Stimulated activated CD8-positive, alpha-beta memory T cell treated with anti-CD3 and anti-CD28 coated beads, Interleukin-15, amount 100 ng/mL, for 24 hours (primary cell): ENCODE measurements at regions not wholly inside any gene's neighbourhood (a gene's known extent, or its start where the extent isn't known, plus 50 kb on each side); places are given as distances from the start of the nearest gene placed in this dataset.

ENCODE experiments used
- DNase-seq: peaks from one replicate; pipeline ENCODE4 v3.0.0-alpha.2; 2020; ENCODE audit warnings: low read depth

DNA sequence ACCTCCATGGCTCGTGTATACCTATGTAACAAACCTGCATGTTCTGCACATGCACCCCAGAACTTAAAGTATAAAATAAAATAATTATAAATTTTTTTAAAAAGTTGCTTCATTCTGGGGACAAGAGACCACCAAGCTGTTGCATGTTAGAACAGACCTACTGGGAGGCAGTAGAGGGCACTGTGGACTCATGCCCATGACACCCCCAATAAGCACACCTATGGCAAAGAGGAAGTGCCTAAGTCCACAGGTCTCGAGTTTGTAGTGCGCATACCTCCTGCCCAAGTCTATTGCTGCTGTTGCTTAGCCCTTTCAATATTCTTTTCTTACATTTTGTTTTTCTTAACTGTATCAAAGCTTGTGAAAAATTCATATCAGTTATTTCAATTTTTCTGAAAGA lies 267.9 kb upstream of the THBS1 start:
- no peak for DNase-seq

DNA sequence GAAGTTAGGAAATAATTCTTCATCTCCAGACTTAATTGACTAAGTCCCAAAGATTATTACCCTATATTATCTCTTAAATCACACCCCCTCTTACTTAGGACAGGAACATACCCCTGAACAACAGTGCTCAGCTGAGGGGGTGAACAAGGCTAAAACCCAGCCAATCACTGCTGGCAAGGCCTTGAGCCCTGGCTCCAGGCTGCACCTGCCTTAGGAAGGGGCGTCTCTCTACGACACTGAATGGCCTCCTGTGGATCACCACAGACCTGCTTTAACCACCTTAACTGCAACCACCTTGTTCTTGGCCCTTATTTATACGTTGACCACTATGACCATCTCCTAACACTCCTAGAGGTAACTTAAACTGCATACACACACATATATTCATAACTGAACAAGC lies 267.4 kb upstream of the THBS1 start:
- DNase-seq: no peak

DNA sequence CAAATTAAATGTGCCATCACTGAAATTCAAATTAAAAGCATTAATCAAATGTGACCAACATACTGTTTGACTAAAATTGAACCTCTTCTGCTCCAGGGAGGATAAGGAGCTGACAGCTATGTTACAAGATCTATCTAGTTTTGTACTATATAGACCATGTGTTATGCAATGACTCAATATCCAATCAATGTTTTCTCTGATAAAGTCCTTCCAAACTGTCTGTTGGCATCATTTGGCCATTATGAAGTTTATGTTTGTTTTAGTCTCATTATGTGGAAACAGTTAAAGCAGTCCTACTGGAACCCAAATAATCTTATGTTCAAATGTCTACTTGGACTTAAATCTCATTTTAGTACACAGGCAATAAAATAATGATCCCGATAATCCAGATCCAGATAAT lies 267.0 kb upstream of the THBS1 start:
- DNase-seq: no peak

DNA sequence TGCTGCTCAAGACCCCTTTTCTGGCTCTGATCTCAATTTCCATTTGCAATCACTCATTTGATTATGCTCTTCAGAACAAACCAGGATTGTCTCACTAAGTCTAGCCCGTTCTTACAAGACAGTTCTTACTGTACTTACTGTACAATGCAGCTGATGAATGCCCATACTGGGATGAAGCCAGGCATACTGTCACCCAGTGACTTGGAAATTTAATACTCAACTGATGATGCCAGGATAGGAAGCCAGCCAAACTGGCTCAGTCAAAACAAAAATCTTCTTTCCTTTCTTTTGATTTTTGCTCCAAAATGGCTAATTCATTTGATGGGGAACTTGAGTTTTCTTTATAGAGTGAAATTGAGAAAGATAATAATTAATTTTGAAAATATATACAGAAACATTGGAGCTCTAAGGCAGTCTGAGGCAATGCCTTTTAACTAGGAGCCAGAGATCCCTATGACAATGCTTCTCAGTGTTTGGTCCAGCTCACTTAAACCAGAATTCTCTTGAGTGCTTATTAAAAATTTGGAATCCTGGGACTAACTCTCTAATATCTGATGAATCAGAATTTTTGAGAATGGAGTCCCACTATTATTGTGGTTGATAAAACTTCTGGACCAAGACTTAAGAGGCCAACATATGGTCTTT lies 265.6 kb upstream of the THBS1 start:
- no peak for DNase-seq

DNA sequence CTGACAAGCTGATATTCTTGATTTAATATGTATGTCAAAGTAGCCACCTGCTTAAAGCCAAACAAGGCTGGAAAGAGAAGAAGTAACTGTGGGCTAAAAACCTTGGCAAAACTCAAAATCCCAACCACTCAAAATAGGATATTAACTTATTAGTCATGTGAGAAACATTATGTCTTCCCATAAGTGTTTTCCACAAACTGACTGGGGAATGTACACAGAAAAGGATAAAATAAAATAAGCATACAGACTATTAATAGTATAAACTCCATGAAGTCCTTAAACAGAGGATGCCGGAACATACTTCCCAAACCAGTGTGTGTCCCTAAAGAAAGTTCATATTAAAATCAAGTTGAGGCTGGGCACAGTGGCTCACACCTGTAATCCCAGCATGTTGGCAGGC lies 263.7 kb upstream of the THBS1 start:
- DNase-seq: no peak

DNA sequence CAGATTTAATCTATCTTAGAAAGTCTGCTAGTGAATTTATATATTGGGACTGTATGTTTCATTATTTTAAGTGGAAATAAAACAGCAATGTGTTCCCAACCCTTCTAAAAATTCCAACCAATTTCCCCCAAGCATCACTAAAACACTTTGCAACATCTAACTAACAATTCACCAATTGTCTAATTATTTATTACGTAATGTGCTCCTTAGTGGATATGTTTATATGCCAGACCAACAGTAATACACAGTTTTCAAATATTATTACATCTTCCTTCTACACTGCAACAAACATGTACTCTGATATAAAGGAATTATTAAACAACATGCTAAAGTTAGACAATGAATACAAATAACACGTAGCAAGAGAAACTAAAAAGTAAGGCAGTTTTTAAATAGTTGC lies 262.6 kb upstream of the THBS1 start:
- DNase-seq: no peak

DNA sequence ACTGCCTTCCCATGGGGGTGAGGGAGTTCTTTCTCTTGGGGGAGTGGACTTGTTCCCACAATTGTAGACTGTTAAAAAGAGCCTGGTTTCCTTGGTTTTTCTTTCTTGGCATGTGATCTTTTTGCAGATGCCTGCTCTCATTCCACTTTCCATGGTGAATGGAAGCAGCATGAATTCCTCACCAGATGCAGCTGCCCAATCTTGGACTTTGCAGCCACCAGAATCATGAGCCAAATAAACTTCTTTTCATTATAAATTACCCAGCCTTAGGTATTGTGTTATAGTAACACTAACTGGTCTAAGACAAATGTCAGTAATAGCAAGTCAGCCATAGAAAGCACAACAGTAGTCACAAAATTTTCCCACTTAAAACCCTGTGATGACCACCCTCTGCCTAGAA lies 260.5 kb upstream of the THBS1 start:
- DNase-seq: no peak

DNA sequence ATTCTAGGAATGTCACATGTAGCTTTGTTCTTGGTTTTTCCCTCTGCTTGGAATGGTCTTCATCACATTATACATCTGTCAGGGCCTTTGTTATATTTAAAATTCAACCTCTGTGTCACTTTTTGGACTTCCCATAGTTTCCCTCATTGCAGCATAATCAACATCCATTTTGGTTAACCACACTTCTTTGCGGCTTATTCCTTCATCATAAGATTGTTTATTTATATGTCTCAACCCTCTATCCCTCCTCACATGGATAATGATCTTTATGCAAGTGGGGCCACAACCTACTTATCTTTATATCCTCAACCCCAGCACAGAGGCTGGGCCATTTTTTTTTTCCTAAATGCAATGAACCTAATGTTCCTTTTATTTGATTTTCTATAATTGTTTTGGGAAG lies 260.0 kb upstream of the THBS1 start:
- no peak for DNase-seq

DNA sequence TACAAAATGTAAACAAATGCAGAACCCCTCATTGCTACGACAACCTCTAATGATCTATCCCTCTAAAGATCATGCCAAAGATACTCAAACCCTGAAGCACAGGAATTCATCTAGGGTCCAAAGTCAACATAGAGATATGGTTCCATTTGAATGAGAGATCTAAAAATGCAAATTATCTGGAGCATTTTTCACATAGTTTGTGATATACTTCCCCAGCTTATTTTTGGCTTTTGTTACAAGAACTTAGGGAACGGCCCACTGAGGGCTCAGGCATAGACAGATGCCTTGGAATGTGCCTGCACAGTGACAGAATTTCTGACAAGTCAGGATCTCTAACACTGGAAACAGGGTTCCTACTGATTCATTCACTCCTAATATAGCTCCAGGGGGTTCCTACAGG lies 258.9 kb upstream of the THBS1 start:
- no peak for DNase-seq

DNA sequence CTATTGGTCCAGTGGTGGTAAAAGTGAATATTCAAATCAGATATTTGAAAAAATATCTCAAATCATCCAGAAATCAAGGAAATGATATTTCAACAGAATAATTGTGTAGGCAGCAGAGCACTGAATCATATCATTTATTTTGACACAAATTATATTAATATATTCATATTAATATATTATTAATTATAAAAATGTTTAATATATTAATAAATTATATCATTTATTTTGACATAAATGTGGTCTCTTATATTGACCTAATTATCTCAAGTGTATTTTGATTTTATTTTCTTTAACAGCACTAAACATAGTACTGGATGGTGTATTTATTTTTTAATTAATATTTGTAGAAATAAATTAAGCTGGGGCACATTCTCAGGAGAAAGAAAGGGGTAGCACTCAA lies 257.7 kb upstream of the THBS1 start:
- DNase-seq: no peak

DNA sequence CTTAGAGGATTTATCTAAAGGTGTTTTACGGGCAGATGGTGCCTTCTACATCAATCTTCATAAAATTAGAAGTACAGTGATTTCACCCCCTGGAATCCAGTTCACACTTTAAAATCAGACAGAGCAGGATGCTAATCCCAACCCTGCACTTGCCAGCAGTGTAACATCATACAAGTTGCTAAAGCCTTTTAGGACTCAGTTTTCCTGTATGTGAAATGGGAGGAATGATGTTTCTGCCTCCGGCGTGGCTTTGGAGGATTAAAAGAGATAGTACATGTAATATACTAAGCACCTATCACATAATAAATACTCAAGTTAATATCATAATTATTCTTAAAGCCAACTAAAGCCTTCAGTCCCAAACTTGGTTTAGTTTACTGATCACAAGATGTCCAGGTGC lies 257.2 kb upstream of the THBS1 start:
- no peak for DNase-seq

DNA sequence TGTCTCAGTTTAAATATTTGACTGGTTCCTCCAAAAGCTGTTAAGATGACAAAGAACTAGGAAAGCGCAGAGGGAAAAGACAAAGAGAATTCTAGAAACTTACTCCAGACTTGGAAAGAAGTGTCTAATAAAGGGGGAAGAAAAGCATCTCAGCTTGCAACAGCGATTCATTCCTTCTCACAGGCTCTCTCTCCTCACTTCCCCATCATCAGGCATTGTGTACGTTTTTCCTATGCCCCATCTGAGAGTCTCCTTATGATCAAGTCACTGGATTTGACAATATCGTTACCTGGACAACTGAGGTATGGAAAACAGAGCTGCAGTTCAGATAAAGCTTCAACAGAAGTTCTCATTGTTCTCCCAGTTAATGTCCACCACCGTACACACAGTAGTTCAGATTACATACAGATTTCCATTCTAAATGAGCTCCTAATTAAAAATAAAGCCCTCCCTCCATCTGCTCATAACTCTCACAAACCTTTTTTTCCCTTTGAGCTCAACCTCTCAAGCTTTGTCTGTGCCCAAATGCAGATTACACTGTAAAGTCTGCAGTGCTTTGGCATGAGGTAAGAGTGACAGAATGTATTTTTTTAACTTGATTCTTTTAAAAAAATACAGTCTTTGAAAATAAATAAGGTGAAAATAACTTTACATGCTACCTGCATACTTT lies 254.4 kb upstream of the THBS1 start:
- DNase-seq: no peak

DNA sequence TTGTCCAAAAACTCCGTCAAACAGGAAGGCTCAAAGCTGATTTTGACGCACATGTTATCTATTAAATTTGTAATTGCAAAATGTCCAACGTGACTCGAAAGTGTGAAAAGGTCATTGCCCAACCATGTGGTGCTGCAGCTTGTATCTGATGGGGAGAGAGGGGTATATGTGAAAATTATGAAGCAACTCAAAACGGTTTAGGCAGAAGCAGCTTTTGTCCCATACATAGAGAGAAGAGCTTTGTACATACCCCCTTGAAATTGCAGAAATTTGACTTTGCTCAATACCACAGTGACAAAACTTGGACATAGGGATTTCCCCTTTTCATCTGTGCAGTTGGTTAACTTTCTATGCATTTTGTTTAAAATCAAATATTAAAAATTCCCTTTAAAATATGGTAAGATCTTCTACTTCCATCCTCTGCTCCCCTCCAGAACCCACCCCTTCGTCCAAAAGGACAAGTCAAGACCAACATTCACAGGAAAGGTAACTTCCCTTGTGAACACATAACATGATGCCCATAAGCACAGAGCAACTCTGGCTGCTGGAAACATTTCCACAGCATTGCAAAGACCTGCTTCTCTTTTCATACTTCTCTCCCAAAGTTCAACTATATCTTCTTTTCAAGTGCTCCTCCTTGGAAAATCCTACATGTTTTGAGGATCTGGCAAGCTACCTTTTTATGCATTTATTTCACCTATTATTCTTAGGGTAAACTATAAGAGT lies 253.7 kb upstream of the THBS1 start:
- DNase-seq: no peak

DNA sequence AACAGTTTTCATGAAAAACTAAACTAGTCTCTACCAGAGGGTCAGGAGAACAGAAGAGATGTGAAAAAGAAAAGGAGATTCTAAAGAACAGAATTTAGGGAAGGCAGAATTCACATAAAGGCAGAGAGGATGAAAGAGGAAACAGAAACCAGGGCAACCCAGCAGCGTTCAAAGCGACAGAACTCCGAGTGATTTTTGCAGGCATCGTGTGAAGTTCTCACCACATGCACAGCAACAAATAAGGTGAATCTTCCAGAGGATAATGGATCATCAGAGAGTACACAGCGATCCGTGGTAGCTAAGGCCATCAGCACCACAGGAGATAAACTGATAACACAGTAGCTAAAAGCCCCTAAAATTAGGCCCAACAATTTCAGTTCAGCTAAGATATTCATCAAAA lies 250.8 kb upstream of the THBS1 start:
- DNase-seq: no peak

DNA sequence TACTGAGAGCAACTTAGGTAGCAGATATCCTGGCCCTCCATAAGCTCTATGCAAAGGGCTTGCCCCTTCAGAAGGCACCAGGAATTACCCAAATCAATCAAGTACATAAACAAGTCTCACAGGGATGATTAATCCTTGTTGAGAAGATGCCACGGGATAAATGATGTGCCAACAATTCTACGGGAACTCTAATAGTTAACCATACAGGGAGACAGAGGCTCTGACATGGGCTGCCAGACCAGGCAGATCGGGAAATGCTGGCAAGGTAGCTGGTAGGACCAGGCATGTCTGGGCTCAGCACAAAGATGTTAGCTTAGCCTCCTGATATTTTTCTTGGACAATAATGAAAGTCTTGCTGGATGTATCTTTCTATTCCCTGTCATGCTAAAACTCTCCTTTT lies 249.3 kb upstream of the THBS1 start:
- DNase-seq: no peak

DNA sequence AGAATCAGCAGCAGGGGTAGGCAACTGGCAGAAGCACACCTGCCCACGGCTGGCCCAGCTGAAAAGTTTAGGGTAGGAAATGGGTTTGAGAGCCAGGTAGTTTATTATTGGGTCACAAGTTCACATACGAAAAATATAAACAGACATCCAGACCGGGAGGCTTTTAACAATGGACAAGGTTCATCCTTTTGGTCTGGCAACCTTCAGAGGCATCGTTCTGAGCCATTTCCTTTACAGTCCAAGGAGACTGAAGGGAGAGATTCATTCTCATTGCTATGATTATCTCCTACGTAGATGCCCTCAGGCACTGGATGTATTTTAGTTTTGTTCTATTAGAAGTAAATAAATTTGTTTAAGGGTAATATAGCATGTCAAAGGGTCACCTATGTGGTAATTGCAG lies 248.0 kb upstream of the THBS1 start:
- no peak for DNase-seq

DNA sequence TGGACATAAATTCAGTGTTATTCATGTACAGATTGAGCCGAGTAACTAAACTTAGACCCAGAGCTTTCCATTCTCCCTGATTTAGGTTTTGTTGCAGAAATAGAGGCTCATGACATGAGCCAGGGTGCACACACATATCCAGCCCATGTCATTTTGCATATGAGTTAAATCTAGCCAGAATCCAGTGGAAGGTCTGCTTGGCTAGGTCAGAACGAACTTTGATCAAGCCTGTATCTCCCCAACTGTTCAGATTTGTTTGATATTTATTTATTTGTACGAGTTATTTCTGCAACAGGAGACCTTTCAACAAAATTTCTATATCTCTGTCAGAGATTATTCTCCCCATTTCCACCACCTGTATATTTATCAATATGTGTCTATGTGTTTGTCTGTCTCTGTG lies 247.5 kb upstream of the THBS1 start:
- no peak for DNase-seq

DNA sequence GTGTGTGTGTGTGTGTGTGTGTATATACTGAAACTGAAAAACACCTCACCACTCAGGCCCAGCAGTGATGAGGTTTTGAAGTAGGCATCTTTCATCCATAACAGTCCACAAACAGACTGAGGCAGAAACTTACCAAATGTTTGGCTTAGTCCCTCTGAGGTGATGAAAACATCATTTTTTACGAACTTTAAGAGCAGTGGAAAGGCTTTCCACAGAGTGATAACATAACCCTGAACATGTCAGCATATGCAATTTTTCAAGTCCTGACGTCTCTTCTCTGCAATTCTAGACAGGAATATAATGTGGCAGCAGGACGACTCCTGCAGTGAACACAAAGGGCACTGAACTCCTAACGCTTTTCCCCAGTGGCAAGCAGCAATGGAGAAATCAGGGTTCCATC lies 247.0 kb upstream of the THBS1 start:
- no peak for DNase-seq

DNA sequence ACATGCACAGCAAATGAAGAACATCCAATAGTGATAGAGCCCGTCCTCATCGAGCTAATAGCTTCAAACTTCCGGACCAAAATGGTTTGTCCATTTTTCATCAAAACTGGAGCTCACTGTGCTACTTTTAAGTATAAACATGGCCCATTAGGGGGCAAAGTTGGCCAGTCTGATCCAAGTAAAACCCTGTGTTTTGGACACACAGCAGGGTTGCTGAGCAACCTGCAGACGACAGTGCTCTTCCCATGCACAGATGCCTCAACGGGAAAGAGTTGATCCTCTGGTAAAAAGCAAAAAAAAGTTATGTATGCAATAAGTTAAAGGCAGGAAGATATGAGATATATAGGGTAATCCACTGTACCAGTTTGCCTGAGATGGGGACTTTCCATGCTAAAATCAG lies 244.0 kb upstream of the THBS1 start:
- no peak for DNase-seq

DNA sequence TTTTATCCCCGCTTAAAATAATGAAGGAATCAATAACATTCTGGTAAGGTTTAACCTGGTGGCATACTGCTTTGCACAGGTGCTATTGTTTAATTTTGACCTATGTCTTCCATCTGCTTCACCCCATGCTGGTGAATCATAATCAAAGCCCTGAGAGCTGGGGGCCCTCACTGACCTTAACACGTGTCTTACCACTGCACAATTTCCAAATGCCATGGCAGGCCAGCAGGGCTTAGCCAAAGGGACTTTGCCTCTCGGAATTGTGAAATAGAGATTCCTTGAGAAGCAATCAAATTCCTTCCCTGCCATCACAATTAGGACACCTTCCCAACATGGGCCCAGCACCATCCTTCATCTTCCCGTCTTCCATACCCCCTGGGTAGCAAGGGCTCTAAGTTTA lies 242.6 kb upstream of the THBS1 start:
- DNase-seq: no peak

DNA sequence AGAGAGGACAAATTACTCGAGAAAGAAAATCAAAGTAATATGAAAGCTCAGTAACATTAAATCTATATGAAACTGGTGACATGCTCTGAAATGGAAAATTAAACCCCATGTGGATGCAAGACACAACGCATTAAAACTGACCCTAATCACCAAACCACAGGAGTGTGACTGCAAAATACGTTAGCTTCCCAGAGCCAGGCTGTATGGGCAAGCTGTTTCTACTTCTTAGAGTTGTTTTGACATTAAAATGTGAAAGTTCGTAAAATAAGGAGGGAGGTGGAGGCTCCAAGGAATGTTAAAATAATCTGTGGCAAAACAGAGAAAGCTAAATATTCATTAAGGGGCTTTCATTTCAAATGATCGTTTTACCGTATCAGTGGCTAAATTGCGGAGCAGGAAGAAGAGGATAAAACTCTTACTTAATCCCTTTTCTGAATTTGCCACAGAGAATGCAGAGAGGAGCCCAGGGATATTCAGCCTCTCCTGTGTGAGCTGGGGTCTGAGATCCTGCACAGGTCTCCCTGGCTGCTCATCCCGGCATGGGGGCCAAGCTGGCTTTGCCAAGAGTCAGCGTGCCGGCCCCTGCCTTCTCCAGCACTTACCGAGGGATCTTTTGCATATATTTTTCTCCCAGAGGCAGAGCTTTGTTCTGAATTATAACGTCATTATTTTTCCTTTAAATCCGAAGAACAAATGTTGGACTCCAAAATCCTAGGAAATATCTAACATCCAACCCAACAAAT lies 239.8 kb upstream of the THBS1 start:
- DNase-seq: no peak

DNA sequence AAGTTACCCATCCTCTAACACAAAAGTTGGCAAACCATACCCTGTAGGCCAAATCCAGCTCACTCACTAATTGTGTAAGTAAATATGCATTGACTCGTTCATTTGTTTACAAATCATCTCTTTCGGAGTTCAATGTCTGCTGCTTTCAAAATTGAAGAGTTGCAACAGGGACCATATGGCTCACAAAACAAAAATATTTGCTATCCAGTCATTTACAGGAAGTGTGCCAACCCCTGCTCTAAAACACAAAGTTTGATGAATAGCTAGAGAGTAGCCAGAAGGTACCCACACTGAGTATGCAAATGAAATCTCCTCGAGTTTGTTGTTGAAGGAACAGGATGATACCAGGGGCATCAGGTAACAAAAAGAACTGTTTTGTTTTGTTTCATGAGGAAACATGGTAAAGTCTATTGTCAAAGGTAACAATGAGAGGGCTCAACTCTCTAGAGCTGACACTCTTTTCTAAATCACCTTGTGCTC lies 236.2 kb upstream of the THBS1 start:
- no peak for DNase-seq

DNA sequence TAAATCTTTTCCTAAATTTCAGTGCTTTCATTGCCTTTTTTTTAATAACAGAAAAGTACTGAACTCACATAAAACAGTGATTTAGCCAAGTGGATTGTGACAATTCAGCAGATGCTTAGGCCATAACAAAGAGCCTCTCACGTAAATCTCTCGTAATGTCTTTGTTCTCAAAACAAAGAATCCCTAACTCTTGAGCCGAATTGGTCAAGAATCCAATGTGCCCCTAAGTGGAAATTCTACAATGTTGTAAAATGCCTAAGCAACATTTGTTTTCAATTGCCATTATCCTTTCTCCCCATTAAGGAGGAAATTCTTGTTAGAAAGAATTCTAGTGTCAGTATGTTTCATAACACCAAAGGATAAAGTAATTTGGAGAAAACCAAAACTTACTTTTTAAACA lies 235.7 kb upstream of the THBS1 start:
- DNase-seq: no peak
